ENCODE measurements at regions not wholly inside any gene's neighbourhood (a gene's known extent, or its start where the extent isn't known, plus 50 kb on each side); places are given as distances from the start of the nearest gene placed in this dataset.
A peak's percentile ranks its signal among the peaks of the same experiment; 100 is the strongest.
"Not testable (repeated sequence)": the region's sequence is repeated elsewhere in the genome, so short reads cannot be mapped to it uniquely, and the experiment has no call there.

DNA sequence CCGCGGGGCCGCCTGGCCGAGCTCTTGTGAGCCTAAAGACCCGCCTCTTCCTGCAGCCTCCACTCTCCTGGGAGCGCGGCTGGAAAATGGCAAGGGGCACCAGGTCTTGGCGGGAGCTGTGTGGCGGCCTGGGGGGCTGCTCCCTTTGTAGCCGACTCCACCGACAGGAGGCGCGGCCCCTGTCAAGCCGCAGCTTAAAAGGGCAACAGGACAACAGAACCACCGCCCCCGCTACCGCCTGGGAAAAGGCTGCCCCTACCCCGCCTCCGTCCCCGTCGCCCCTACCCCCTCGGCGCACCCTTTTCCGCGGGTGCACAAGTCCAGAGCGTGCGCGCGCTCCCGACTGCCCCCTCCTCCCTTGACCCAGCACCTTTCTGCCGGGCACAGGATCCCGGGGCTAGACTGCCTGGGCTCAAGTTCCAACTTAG, 60.3 kb downstream of the GOLGA8K start:
- intact Hi-C loops (cut with micrococcal nuclease); H3K27me3 Mint-ChIP-seq; POLR2A ChIA-PET; H3K4me1 Mint-ChIP-seq (ENCODE audit: low read depth); H3K9me3 Mint-ChIP-seq; H3K4me3 Mint-ChIP-seq; CTCF ChIA-PET; H3K27ac Mint-ChIP-seq; H3K36me3 Mint-ChIP-seq (ENCODE audit: low read depth): not testable (repeated sequence)
- ATAC-seq (peak; percentile 8), DNase-seq (peak; percentile 32)

DNA sequence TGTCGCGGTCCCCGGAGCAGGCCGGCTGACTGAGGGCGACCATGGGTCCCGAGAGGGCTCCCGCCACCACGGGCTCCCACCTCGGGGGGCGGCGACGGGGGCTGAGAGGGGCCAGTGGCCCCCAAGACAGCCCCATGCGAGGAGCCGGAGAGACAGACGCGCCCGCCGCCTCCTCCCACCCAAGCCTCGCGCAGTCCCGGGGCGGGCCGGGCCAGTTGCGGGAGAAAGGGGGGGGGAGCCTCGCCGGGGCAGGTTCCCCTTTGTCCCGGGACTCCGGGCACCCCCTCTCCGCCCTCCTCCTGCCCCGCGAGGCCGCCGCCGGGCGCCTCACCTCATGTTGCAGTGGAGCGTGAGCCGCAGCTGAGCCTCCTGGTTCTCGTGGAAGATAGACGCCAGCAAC, 60.8 kb downstream of the GOLGA8K start:
- H3K9me3 Mint-ChIP-seq; H3K4me3 Mint-ChIP-seq; POLR2A ChIA-PET; H3K36me3 Mint-ChIP-seq (ENCODE audit: low read depth); H3K27ac Mint-ChIP-seq; H3K4me1 Mint-ChIP-seq (ENCODE audit: low read depth); intact Hi-C loops (cut with micrococcal nuclease); DNase-seq; H3K27me3 Mint-ChIP-seq; CTCF ChIA-PET: not testable (repeated sequence)
- peak; percentile 5 for ATAC-seq

DNA sequence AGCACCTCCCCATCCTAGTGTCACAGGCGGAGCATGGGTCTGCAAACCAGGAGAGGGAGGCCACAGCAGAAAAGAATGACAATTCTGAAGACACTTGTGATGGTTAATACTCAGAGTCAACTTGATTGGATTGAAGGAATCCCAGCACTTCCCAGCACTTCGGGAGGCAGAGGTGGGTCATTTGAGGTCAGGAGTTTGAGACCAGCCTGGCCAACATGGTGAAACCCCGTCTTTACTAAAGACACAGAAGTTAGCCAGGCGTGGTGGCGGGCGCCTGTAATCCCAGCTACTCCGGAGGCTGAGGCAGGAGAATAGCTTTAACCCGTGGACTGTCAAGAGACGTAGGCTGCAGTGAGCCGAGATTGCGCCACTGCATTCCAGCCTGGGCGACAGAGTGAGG, 61.6 kb downstream of the GOLGA8K start:
- DNase-seq; H3K36me3 Mint-ChIP-seq (ENCODE audit: low read depth); H3K9me3 Mint-ChIP-seq; H3K27ac Mint-ChIP-seq; H3K4me3 Mint-ChIP-seq; ATAC-seq; H3K27me3 Mint-ChIP-seq; H3K4me1 Mint-ChIP-seq (ENCODE audit: low read depth); CTCF ChIA-PET; POLR2A ChIA-PET; intact Hi-C loops (cut with micrococcal nuclease): not testable (repeated sequence)

- H3K27ac Mint-ChIP-seq; H3K9me3 Mint-ChIP-seq; intact Hi-C loops (cut with micrococcal nuclease); H3K27me3 Mint-ChIP-seq; H3K4me1 Mint-ChIP-seq (ENCODE audit: low read depth); H3K4me3 Mint-ChIP-seq; DNase-seq; H3K36me3 Mint-ChIP-seq (ENCODE audit: low read depth); CTCF ChIA-PET; ATAC-seq; POLR2A ChIA-PET: not testable (repeated sequence)
These were observed 66.3 kb downstream of the GOLGA8K start for GRCh38 chr15:32336804-32337203.

GRCh38 chr15:32323353-32323752, 79.7 kb downstream of the GOLGA8K start:
- POLR2A ChIA-PET = not testable (repeated sequence)

GRCh38 chr15:32319247-32319646, 83.8 kb downstream of the GOLGA8K start:
- POLR2A ChIA-PET; H3K4me1 Mint-ChIP-seq (ENCODE audit: low read depth); H3K36me3 Mint-ChIP-seq (ENCODE audit: low read depth); H3K4me3 Mint-ChIP-seq; H3K27me3 Mint-ChIP-seq; CTCF ChIA-PET; intact Hi-C loops (cut with micrococcal nuclease); H3K9me3 Mint-ChIP-seq; DNase-seq; ATAC-seq; H3K27ac Mint-ChIP-seq: not testable (repeated sequence)

More at GRCh38 chr15:32323353-32323752, 79.7 kb downstream of the GOLGA8K start:
- H3K27ac Mint-ChIP-seq; DNase-seq; H3K36me3 Mint-ChIP-seq (ENCODE audit: low read depth); ATAC-seq; intact Hi-C loops (cut with micrococcal nuclease); H3K9me3 Mint-ChIP-seq; H3K4me1 Mint-ChIP-seq (ENCODE audit: low read depth); CTCF ChIA-PET; H3K4me3 Mint-ChIP-seq; H3K27me3 Mint-ChIP-seq: not testable (repeated sequence)

DNA sequence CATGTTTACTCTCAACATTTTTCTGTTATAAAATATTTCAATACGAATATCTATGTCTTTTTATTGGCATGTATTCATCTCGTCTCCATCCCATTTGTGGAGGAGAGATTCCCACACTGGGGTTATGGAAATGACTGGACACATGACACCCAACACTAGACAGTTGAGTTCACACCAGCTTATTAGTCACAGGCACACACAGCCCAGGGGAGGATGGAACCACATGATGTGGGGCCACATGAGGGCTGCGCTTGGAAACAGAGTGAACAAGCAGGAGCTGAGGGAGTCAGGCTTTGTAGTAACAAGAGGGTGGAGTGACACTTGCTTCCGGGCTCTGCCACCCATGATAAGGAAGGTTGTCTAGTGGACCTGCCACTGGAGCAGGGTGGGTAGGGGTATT, 86.6 kb downstream of the GOLGA8K start:
- not testable (repeated sequence) for ATAC-seq, H3K9me3 Mint-ChIP-seq

DNA sequence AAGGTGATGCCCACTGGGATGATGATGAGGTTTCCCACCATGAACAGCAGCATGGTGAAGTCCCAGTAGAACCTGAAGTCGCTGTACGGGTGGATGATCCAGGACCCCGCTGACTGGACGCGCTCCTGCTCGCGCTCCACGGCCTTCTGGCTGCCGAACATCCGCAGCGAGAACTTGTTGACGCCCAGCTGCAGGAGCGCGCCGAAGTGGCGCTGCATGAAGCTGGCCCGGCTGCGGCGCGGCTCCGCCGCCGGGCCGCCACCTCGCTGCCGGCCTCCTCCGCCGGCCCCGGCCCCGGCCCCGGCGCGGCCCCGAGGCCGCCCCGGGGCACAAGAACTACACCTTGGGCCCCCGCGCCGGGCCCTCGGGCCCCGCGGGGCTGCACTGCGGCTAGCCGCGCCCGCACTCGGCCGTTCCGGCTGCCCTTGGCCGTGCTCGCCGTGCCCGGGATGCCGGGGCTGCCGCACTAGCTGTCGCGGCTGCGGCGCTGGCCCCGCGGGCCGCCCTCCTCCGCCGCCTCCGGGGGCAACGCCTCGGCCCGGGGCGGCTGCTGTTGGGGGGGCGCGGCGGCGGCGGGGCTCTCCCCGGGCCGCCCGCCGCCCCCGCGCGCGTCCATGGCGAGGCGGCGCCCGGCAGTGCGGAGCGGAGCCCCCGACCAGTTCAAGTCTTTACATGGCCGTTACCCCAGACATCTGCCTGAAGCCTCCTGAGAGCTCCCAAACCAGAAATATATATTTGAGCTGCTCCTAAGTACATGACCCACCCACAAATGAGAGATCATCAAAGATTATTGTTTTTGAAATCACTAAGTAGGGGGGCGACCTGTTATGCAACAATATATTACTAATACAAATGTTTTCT, 87.8 kb downstream of the GOLGA8K start:
- H3K9me3 Mint-ChIP-seq; H3K27ac Mint-ChIP-seq; H3K4me1 Mint-ChIP-seq (ENCODE audit: low read depth); H3K27me3 Mint-ChIP-seq; DNase-seq; CTCF ChIA-PET; H3K36me3 Mint-ChIP-seq (ENCODE audit: low read depth); POLR2A ChIA-PET; H3K4me3 Mint-ChIP-seq; intact Hi-C loops (cut with micrococcal nuclease): not testable (repeated sequence)
- peak; percentile 30 for ATAC-seq

More for the DNA sequence above, 86.6 kb downstream of the GOLGA8K start:
- H3K4me3 Mint-ChIP-seq; H3K4me1 Mint-ChIP-seq (ENCODE audit: low read depth); intact Hi-C loops (cut with micrococcal nuclease); DNase-seq; H3K27me3 Mint-ChIP-seq; CTCF ChIA-PET; POLR2A ChIA-PET; H3K27ac Mint-ChIP-seq; H3K36me3 Mint-ChIP-seq (ENCODE audit: low read depth): not testable (repeated sequence)

DNA sequence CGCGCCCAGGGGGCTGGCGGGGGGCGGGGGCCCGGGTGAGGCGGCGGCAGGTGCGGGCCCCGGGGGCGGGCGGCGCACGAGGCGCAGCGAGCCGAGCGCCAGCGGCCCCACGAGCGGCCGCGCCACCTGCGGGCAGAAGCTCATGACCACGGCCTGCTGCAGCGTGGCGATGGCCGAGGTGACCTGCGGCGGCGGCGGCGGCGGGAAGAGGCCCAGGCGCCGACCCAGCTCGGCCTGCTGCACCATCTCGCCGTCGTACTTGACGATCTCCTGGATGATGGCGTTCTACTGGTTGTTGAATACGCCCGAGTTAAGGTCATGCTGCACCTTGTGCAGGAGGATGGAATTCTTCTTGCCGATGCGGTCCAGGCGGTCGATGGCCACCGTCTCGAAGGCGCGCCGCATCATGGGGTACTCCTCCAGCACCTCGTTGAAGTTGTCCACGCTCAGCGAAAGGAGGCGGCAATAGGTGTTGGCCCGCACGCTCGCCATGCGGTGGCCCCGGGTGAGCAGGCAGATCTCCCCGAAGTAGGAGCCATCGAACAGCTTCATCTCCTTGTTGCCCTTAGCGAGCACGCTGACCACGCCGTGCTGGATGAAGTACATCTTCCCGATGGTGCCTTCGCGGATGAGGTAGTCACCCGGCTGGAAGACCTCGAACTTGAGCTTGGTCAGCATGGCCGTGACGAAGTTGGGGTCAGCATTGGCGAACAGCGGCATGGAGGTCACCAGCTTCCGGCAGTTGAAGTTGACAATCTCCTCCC, 89.5 kb downstream of the GOLGA8K start:
- not testable (repeated sequence) for H3K9me3 Mint-ChIP-seq, DNase-seq

DNA sequence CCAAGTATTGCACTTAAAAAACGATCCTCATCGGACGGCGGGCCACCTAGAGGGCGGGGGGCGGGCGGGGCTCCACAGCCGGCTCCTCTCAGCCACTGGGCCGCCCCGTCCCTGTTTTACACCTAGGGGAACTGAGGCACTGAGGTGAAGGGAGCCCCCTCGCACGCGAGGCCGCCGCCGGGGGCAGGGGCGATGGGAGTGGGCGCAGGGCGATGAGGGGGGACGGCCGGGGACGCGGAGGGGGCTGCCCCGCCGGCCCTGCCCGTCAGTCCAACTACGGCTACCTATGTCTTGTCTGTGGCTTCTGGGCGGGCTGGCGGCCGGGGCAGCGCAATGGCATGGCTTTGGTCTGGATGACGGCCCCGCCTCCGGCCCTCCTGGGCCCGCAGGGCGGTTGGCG, 90.4 kb downstream of the GOLGA8K start:
- ATAC-seq; H3K36me3 Mint-ChIP-seq (ENCODE audit: low read depth); POLR2A ChIA-PET; H3K9me3 Mint-ChIP-seq; intact Hi-C loops (cut with micrococcal nuclease); H3K4me1 Mint-ChIP-seq (ENCODE audit: low read depth); DNase-seq; H3K4me3 Mint-ChIP-seq; CTCF ChIA-PET; H3K27me3 Mint-ChIP-seq; H3K27ac Mint-ChIP-seq: not testable (repeated sequence)

More for the DNA sequence above, 89.5 kb downstream of the GOLGA8K start:
- CTCF ChIA-PET; H3K36me3 Mint-ChIP-seq (ENCODE audit: low read depth); intact Hi-C loops (cut with micrococcal nuclease); H3K27ac Mint-ChIP-seq; ATAC-seq; H3K4me1 Mint-ChIP-seq (ENCODE audit: low read depth); H3K27me3 Mint-ChIP-seq; POLR2A ChIA-PET; H3K4me3 Mint-ChIP-seq: not testable (repeated sequence)

DNA sequence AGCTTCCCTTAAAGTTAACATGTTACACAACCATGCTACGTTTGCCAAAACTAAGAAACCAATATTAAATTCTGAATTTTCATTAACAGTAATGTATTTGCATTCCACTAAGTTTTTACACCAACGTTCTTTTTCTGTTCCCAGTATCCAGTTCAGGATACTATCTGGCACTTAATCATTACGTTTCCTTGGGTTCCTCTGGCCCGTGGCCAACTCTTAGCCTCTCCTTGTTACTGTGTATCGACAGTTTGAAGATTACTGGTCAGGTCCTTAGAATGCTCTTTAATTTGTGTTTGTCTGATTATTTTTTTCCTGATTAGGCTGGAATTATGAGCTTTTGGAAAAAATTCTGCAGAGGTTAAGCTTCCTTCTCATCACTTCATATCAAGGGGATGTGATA, 95.5 kb downstream of the GOLGA8K start:
- POLR2A ChIA-PET; H3K27me3 Mint-ChIP-seq; intact Hi-C loops (cut with micrococcal nuclease); CTCF ChIA-PET; H3K4me1 Mint-ChIP-seq (ENCODE audit: low read depth); H3K36me3 Mint-ChIP-seq (ENCODE audit: low read depth); DNase-seq; ATAC-seq; H3K9me3 Mint-ChIP-seq; H3K27ac Mint-ChIP-seq; H3K4me3 Mint-ChIP-seq: not testable (repeated sequence)

DNA sequence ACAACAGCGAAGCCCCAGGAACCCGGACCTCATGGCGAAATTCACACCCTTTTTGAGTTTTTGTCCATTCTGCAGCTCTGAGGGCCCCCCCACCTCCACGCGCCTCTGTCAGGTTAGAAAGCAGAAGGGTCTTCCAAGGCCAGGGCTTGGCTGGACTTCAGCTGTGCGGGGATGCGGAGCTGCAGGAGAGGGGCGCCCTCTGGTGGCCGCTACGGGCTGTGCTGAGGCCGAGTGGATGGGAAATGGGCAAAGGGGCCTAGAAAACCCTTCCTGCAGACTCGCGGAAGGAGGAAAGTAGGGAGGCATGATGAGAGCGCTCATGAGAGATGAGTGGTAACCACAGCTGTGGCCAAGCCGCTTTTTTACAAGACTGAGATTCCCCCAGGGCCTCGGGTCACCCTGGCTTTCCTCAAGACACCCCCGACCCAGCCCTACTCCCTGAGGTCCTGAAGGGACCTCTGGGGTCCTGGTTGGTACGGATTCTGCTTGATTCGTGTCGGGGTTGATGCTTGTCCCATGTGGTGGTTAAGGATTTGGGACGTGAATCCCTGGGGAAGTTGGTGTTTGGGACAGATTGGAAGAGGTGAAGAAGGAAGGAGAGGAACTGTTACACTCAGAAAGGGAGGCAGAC, 126.8 kb downstream of the GOLGA8K start:
- DNase-seq; H3K9me3 Mint-ChIP-seq; H3K36me3 Mint-ChIP-seq (ENCODE audit: low read depth); POLR2A ChIA-PET; CTCF ChIA-PET; intact Hi-C loops (cut with micrococcal nuclease); H3K27ac Mint-ChIP-seq; H3K27me3 Mint-ChIP-seq; H3K4me3 Mint-ChIP-seq; H3K4me1 Mint-ChIP-seq (ENCODE audit: low read depth): not testable (repeated sequence)
- ATAC-seq = peak; percentile 72
